ENCODE measurements at regions not wholly inside any gene's neighbourhood (a gene's known extent, or its start where the extent isn't known, plus 50 kb on each side); places are given as distances from the start of the nearest gene placed in this dataset.

DNA sequence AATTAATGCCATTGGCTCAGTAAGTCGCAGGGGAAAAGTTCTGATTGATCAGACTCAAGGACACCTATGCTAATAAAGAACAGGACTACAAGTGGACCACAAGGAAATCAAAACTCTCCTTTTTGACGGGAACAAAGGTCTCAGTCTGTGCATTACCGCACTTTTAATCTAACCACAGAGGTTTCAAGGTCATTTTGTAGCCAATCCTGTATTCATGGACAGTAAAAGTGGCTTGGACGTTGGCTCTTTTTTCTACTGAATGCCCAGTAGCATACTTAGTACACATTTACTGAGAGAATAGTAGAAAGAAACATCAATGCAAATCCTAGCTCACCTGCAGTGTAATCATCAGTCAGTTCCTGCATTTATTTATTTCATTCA lies 471.9 kb downstream of the PID1 start:
- ATAC-seq (no peak), DNase-seq (ENCODE audit: low spot score) (no peak), FAIRE-seq (no peak)
- ChIA-PET POLR2A (no interaction called here), CTCF (ENCODE audit: low intra/inter-chr PET ratio, low total read pairs) (no interaction called here)
- H3K9me3 ChIP-seq (ENCODE audit: low read length), result peaks cover 97% of the 10 kb centered on the region
- no peak overlapping the region for H3K4me2 ChIP-seq (ENCODE audit: low read depth, low read length)
- H3K4me1 ChIP-seq (ENCODE audit: insufficient read depth, low read length), result no peaks in the 10 kb centered on the region
- no peaks in the 10 kb centered on the region for H4K20me1 ChIP-seq (ENCODE audit: insufficient read depth, low read length)
- no peaks in the 10 kb centered on the region for H3K27me3 ChIP-seq (ENCODE audit: control insufficient read depth in 1 of 2, insufficient read depth in 2 of 2, low read length in 2 of 2)
- H2AFZ ChIP-seq (ENCODE audit: low read length), result no peak overlapping the region
- H3K4me3 ChIP-seq (replicated peaks in 1 of 3; ENCODE audit: insufficient read depth in 1 of 3, low read depth in 2 of 3, low read length in 3 of 3), result no peak overlapping the region
- no peak overlapping the region for H3K27ac ChIP-seq (ENCODE audit: extremely low read length, insufficient read depth, low read length)
- in situ Hi-C loops (cut with HindIII; ENCODE audit: extremely low pct_ligation_motif_present, low pct_unique_long_range_greater_than_20kb), result no loop called here
- H3K36me3 ChIP-seq (replicated peaks in 1 of 2; ENCODE audit: control insufficient read depth in 1 of 2, insufficient read depth in 2 of 2, low read length in 2 of 2), result no peaks in the 10 kb centered on the region
- no peaks in the 10 kb centered on the region for H3K79me2 ChIP-seq (ENCODE audit: insufficient read depth, low read length)
- WGBS (ENCODE audit: low lambda C conversion rate), result 8% methylated on average over 4 of the region's 4 CpGs
- no peak overlapping the region for H3K9ac ChIP-seq (ENCODE audit: insufficient read depth, low read depth, low read length)
- BruUV-seq (replicated peaks), result no TSS peak
- no peak for TF ChIP-seq THAP11 (CRISPR knock-in tag; IDR thresholded peaks at IDR 0.05)
- TF ChIP-seq, protein P1, sequence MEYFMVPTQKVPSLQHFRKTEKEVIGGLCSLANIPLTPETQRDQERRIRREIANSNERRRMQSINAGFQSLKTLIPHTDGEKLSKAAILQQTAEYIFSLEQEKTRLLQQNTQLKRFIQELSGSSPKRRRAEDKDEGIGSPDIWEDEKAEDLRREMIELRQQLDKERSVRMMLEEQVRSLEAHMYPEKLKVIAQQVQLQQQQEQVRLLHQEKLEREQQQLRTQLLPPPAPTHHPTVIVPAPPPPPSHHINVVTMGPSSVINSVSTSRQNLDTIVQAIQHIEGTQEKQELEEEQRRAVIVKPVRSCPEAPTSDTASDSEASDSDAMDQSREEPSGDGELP (IDR thresholded peaks at IDR 0.05; ENCODE audit: borderline replicate concordance, low read depth), result no peak
- TF ChIP-seq ZNF670 (CRISPR knock-in tag; IDR thresholded peaks at IDR 0.05; ENCODE audit: borderline replicate concordance), result no peak
- TF ChIP-seq SIN3A (IDR thresholded peaks at IDR 0.05; ENCODE audit: borderline replicate concordance, low read depth, low read length), result no peak
- TF ChIP-seq ZFP36 (IDR thresholded peaks at IDR 0.05; ENCODE audit: borderline replicate concordance, low read depth, low read length, partially characterized antibody), result no peak
- no peak for TF ChIP-seq MIER2 (CRISPR knock-in tag; IDR thresholded peaks at IDR 0.05)
- TF ChIP-seq, protein P2, sequence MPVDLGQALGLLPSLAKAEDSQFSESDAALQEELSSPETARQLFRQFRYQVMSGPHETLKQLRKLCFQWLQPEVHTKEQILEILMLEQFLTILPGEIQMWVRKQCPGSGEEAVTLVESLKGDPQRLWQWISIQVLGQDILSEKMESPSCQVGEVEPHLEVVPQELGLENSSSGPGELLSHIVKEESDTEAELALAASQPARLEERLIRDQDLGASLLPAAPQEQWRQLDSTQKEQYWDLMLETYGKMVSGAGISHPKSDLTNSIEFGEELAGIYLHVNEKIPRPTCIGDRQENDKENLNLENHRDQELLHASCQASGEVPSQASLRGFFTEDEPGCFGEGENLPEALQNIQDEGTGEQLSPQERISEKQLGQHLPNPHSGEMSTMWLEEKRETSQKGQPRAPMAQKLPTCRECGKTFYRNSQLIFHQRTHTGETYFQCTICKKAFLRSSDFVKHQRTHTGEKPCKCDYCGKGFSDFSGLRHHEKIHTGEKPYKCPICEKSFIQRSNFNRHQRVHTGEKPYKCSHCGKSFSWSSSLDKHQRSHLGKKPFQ (CRISPR knock-in tag; IDR thresholded peaks at IDR 0.05; ENCODE audit: insufficient replicate concordance), result no peak
- TF ChIP-seq ZNF614 (CRISPR knock-in tag; IDR thresholded peaks at IDR 0.05; ENCODE audit: borderline replicate concordance), result no peak
- TF ChIP-seq, protein P3, sequence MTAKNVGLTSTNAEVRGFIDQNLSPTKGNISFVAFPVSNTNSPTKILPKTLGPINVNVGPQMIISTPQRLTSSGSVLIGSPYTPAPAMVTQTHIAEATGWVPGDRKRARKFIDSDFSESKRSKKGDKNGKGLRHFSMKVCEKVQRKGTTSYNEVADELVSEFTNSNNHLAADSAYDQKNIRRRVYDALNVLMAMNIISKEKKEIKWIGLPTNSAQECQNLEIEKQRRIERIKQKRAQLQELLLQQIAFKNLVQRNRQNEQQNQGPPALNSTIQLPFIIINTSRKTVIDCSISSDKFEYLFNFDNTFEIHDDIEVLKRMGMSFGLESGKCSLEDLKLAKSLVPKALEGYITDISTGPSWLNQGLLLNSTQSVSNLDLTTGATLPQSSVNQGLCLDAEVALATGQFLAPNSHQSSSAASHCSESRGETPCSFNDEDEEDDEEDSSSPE (CRISPR knock-in tag; IDR thresholded peaks at IDR 0.05), result no peak
- intact Hi-C loops (cut with micrococcal nuclease; ENCODE audit: unreplicated experiment), result no loop called here

Measured in HepG2 (cell line).